ENCODE measurements at regions not wholly inside any gene's neighbourhood (a gene's known extent, or its start where the extent isn't known, plus 50 kb on each side); places are given as distances from the start of the nearest gene placed in this dataset.

- in situ Hi-C loops (cut with HindIII; ENCODE audit: low sequenced_read_pairs): no loop called here
- DNase-seq (ENCODE audit: low spot score): no peak
Measured at GRCh38 chr4:31365006-31365690, 645.0 kb downstream of the PCDH7 start.

- in situ Hi-C loops (cut with HindIII; ENCODE audit: low sequenced_read_pairs): no loop called here
Measured at GRCh38 chr4:31366041-31366440, 645.9 kb downstream of the PCDH7 start.

GRCh38 chr4:31370866-31371465, 650.8 kb downstream of the PCDH7 start:
- peak; percentile 27 for DNase-seq (ENCODE audit: low spot score)
- in situ Hi-C loops (cut with HindIII; ENCODE audit: low sequenced_read_pairs): no loop called here

More at GRCh38 chr4:31366041-31366440, 645.9 kb downstream of the PCDH7 start:
- DNase-seq (ENCODE audit: low spot score): no peak

GRCh38 chr4:31374256-31374960, 654.2 kb downstream of the PCDH7 start:
- in situ Hi-C loops (cut with HindIII; ENCODE audit: low sequenced_read_pairs): no loop called here
- no peak for DNase-seq (ENCODE audit: low spot score)

- in situ Hi-C loops (cut with HindIII; ENCODE audit: low sequenced_read_pairs): no loop called here
- DNase-seq (ENCODE audit: low spot score): no peak
Measured at GRCh38 chr4:31375936-31376335, 655.8 kb downstream of the PCDH7 start.

GRCh38 chr4:31379364-31379763, 659.2 kb downstream of the PCDH7 start:
- no peak for DNase-seq (ENCODE audit: low spot score)
- in situ Hi-C loops (cut with HindIII; ENCODE audit: low sequenced_read_pairs): no loop called here

- in situ Hi-C loops (cut with HindIII; ENCODE audit: low sequenced_read_pairs): no loop called here
- DNase-seq (ENCODE audit: low spot score): no peak
Measured at GRCh38 chr4:31383767-31384166, 663.6 kb downstream of the PCDH7 start.

GRCh38 chr4:31390849-31391248, 670.7 kb downstream of the PCDH7 start:
- in situ Hi-C loops (cut with HindIII; ENCODE audit: low sequenced_read_pairs): no loop called here
- peak; percentile 1 for DNase-seq (ENCODE audit: low spot score)

GRCh38 chr4:31391976-31392375, 671.8 kb downstream of the PCDH7 start:
- in situ Hi-C loops (cut with HindIII; ENCODE audit: low sequenced_read_pairs): no loop called here
- no peak for DNase-seq (ENCODE audit: low spot score)

GRCh38 chr4:31392923-31393322, 672.8 kb downstream of the PCDH7 start:
- in situ Hi-C loops (cut with HindIII; ENCODE audit: low sequenced_read_pairs): no loop called here
- no peak for DNase-seq (ENCODE audit: low spot score)

- in situ Hi-C loops (cut with HindIII; ENCODE audit: low sequenced_read_pairs): no loop called here
- DNase-seq (ENCODE audit: low spot score): peak; percentile 4
Measured at GRCh38 chr4:31408121-31408520, 688.0 kb downstream of the PCDH7 start.

GRCh38 chr4:31411565-31411964, 691.4 kb downstream of the PCDH7 start:
- DNase-seq (ENCODE audit: low spot score): no peak
- in situ Hi-C loops (cut with HindIII; ENCODE audit: low sequenced_read_pairs): no loop called here

- in situ Hi-C loops (cut with HindIII; ENCODE audit: low sequenced_read_pairs): no loop called here
Measured at GRCh38 chr4:31415629-31416028, 695.5 kb downstream of the PCDH7 start.

GRCh38 chr4:31416498-31416897, 696.3 kb downstream of the PCDH7 start:
- in situ Hi-C loops (cut with HindIII; ENCODE audit: low sequenced_read_pairs): no loop called here
- DNase-seq (ENCODE audit: low spot score): no peak

More at GRCh38 chr4:31415629-31416028, 695.5 kb downstream of the PCDH7 start:
- no peak for DNase-seq (ENCODE audit: low spot score)

GRCh38 chr4:31417040-31417439, 696.9 kb downstream of the PCDH7 start:
- in situ Hi-C loops (cut with HindIII; ENCODE audit: low sequenced_read_pairs): no loop called here
- DNase-seq (ENCODE audit: low spot score): no peak

- in situ Hi-C loops (cut with HindIII; ENCODE audit: low sequenced_read_pairs): no loop called here
Measured at GRCh38 chr4:31422006-31422405, 701.8 kb downstream of the PCDH7 start.

GRCh38 chr4:31427691-31428090, 707.5 kb downstream of the PCDH7 start:
- in situ Hi-C loops (cut with HindIII; ENCODE audit: low sequenced_read_pairs): no loop called here
- DNase-seq (ENCODE audit: low spot score): no peak

More at GRCh38 chr4:31422006-31422405, 701.8 kb downstream of the PCDH7 start:
- no peak for DNase-seq (ENCODE audit: low spot score)

GRCh38 chr4:31442236-31442635, 722.1 kb downstream of the PCDH7 start:
- DNase-seq (ENCODE audit: low spot score): no peak
- in situ Hi-C loops (cut with HindIII; ENCODE audit: low sequenced_read_pairs): no loop called here

GRCh38 chr4:31445526-31445925, 725.4 kb downstream of the PCDH7 start:
- no peak for DNase-seq (ENCODE audit: low spot score)
- in situ Hi-C loops (cut with HindIII; ENCODE audit: low sequenced_read_pairs): no loop called here

GRCh38 chr4:31455612-31456011, 735.4 kb downstream of the PCDH7 start:
- in situ Hi-C loops (cut with HindIII; ENCODE audit: low sequenced_read_pairs): no loop called here
- DNase-seq (ENCODE audit: low spot score): no peak

Measured in G401 (cell line).